Naive B cell (primary cell): ENCODE measurements at regions not wholly inside any gene's neighbourhood (a gene's known extent, or its start where the extent isn't known, plus 50 kb on each side); places are given as distances from the start of the nearest gene placed in this dataset.
"Not testable (repeated sequence)": the region's sequence is repeated elsewhere in the genome, so short reads cannot be mapped to it uniquely, and the experiment has no call there.

Experiments used
- ATAC-seq, 2 donors: fragments of 150-1000 bp; cut with Tn5 transposase; 2 replicates each; pipeline ENCODE4 v1.10.0; 2021; ENCODE audit warnings: low read depth in 2 of 2, mild to moderate bottlenecking in 2 of 2, moderate library complexity in 2 of 2
- DNase-seq: peaks from one replicate; pipeline ENCODE4 v3.0.0; 2022
- H3K27ac Mint-ChIP-seq, 6 donors: one replicate each; pipeline ENCODE4 v1.8.0; 2020 to 2022; ENCODE audit warnings: mild to moderate bottlenecking in 6 of 6, mixed read lengths in 6 of 6, moderate library complexity in 5 of 6, inconsistent platforms in 2 of 6
- H3K27me3 Mint-ChIP-seq, 3 donors: one replicate each; pipeline ENCODE4 v1.8.0; 2021 to 2022; ENCODE audit warnings: mixed read lengths in 3 of 3, mild to moderate bottlenecking in 1 of 3
- H3K36me3 Mint-ChIP-seq, 2 donors: one replicate each; pipeline ENCODE4 v1.8.0; 2020 to 2022; ENCODE audit warnings: mixed read lengths in 2 of 2, inconsistent platforms in 1 of 2, mild to moderate bottlenecking in 1 of 2
- H3K4me1 Mint-ChIP-seq, 3 donors: one replicate each; pipeline ENCODE4 v1.8.0; 2020 to 2022; ENCODE audit warnings: mixed read lengths in 3 of 3, inconsistent platforms in 1 of 3, mild to moderate bottlenecking in 1 of 3, moderate library complexity in 1 of 3
- H3K4me3 Mint-ChIP-seq, 8 donors: one replicate each; pipeline ENCODE4 v1.8.0; 2020 to 2022; ENCODE audit warnings: mild to moderate bottlenecking in 8 of 8, mixed read lengths in 8 of 8, moderate library complexity in 8 of 8, inconsistent platforms in 2 of 8
- H3K9me3 Mint-ChIP-seq, 7 donors: one replicate each; pipeline ENCODE4 v1.8.0; 2020 to 2022; ENCODE audit warnings: mixed read lengths in 7 of 7, mild to moderate bottlenecking in 5 of 7, inconsistent platforms in 2 of 7, moderate library complexity in 1 of 7

GRCh38 chr3:94794563-94794962, 731.7 kb downstream of the NSUN3 start:
- Mint-ChIP-seq H3K27ac (no peak overlapping the region), H3K36me3 (no peaks in the 10 kb centered on the region), H3K9me3 (peaks cover 0 to 8% (median 4%) of the 10 kb centered on the region in 7 donors), H3K4me3 (no peak overlapping the region), H3K27me3 (no peaks in the 10 kb centered on the region), H3K4me1 (no peaks in the 10 kb centered on the region)
- DNase-seq: no peak
- no peak for ATAC-seq

- DNase-seq (no peak), ATAC-seq (no peak)
- Mint-ChIP-seq H3K9me3 (peaks cover 0 to 8% (median 0%) of the 10 kb centered on the region in 7 donors), H3K27ac (no peak overlapping the region), H3K27me3 (no peaks in the 10 kb centered on the region), H3K4me3 (no peak overlapping the region), H3K36me3 (no peaks in the 10 kb centered on the region), H3K4me1 (no peaks in the 10 kb centered on the region)
Observed at GRCh38 chr3:94799420-94800060, 736.7 kb downstream of the NSUN3 start.

GRCh38 chr3:94811836-94812235, 749.0 kb downstream of the NSUN3 start:
- Mint-ChIP-seq H3K4me3 (no peak overlapping the region), H3K27ac (no peak overlapping the region), H3K9me3 (peaks cover 0 to 6% (median 1%) of the 10 kb centered on the region in 7 donors), H3K36me3 (no peaks in the 10 kb centered on the region), H3K27me3 (no peaks in the 10 kb centered on the region), H3K4me1 (no peaks in the 10 kb centered on the region)
- no peak for ATAC-seq
- DNase-seq: no peak

- ATAC-seq (no peak), DNase-seq (no peak)
- no peak overlapping the region for H3K27ac Mint-ChIP-seq
- H3K4me1 Mint-ChIP-seq: no peaks in the 10 kb centered on the region
- H3K4me3 Mint-ChIP-seq: no peak overlapping the region
- no peaks in the 10 kb centered on the region for H3K36me3 Mint-ChIP-seq
- H3K9me3 Mint-ChIP-seq: peaks cover 0 to 5% (median 2%) of the 10 kb centered on the region in 7 donors
- H3K27me3 Mint-ChIP-seq: no peaks in the 10 kb centered on the region
Observed at GRCh38 chr3:94821241-94821640, 758.4 kb downstream of the NSUN3 start.

GRCh38 chr3:94822298-94822697, 759.4 kb downstream of the NSUN3 start:
- H3K27ac Mint-ChIP-seq: no peak overlapping the region
- ATAC-seq (no peak), DNase-seq (no peak)
- H3K9me3 Mint-ChIP-seq: peaks cover 0 to 5% (median 2%) of the 10 kb centered on the region in 7 donors
- no peaks in the 10 kb centered on the region for H3K27me3 Mint-ChIP-seq
- H3K36me3 Mint-ChIP-seq: no peaks in the 10 kb centered on the region
- H3K4me3 Mint-ChIP-seq: no peak overlapping the region
- H3K4me1 Mint-ChIP-seq: no peaks in the 10 kb centered on the region

- not testable (repeated sequence) for H3K36me3 Mint-ChIP-seq, ATAC-seq, H3K4me1 Mint-ChIP-seq, H3K27me3 Mint-ChIP-seq, H3K4me3 Mint-ChIP-seq, DNase-seq, H3K9me3 Mint-ChIP-seq, H3K27ac Mint-ChIP-seq
Observed at GRCh38 chr3:94846251-94846650, 783.4 kb downstream of the NSUN3 start.

GRCh38 chr3:94862703-94863102, 799.8 kb downstream of the NSUN3 start:
- H3K27ac Mint-ChIP-seq: no peak overlapping the region
- no peaks in the 10 kb centered on the region for H3K4me1 Mint-ChIP-seq
- DNase-seq (no peak), ATAC-seq (no peak)
- peaks cover 0 to 4% of the 10 kb centered on the region in 2 donors for H3K36me3 Mint-ChIP-seq
- H3K9me3 Mint-ChIP-seq: peaks cover 0 to 64% (median 24%) of the 10 kb centered on the region in 7 donors
- H3K27me3 Mint-ChIP-seq: no peaks in the 10 kb centered on the region
- no peak overlapping the region for H3K4me3 Mint-ChIP-seq

GRCh38 chr3:94869059-94869547, 806.2 kb downstream of the NSUN3 start:
- no peaks in the 10 kb centered on the region for H3K4me1 Mint-ChIP-seq
- no peak for ATAC-seq

GRCh38 chr3:94873751-94874150, 810.9 kb downstream of the NSUN3 start:
- Mint-ChIP-seq H3K4me3 (no peak overlapping the region), H3K36me3 (no peaks in the 10 kb centered on the region), H3K4me1 (no peaks in the 10 kb centered on the region), H3K27me3 (no peaks in the 10 kb centered on the region), H3K27ac (no peak overlapping the region), H3K9me3 (peaks cover 0 to 3% (median 0%) of the 10 kb centered on the region in 7 donors)
- ATAC-seq: no peak
- DNase-seq: no peak

More at GRCh38 chr3:94869059-94869547, 806.2 kb downstream of the NSUN3 start:
- peaks cover 0 to 19% (median 11%) of the 10 kb centered on the region in 7 donors for H3K9me3 Mint-ChIP-seq
- H3K27ac Mint-ChIP-seq: no peak overlapping the region
- H3K4me3 Mint-ChIP-seq: no peak overlapping the region
- no peaks in the 10 kb centered on the region for H3K36me3 Mint-ChIP-seq
- H3K27me3 Mint-ChIP-seq: no peaks in the 10 kb centered on the region
- no peak for DNase-seq

GRCh38 chr3:94875149-94875548, 812.3 kb downstream of the NSUN3 start:
- H3K36me3 Mint-ChIP-seq: no peaks in the 10 kb centered on the region
- ATAC-seq: no peak
- DNase-seq: no peak
- H3K9me3 Mint-ChIP-seq: peaks cover 0 to 3% (median 0%) of the 10 kb centered on the region in 7 donors
- H3K4me3 Mint-ChIP-seq: no peak overlapping the region
- no peaks in the 10 kb centered on the region for H3K4me1 Mint-ChIP-seq
- H3K27me3 Mint-ChIP-seq: no peaks in the 10 kb centered on the region
- H3K27ac Mint-ChIP-seq: no peak overlapping the region

GRCh38 chr3:94887065-94887464, 824.2 kb downstream of the NSUN3 start:
- Mint-ChIP-seq H3K4me1 (no peaks in the 10 kb centered on the region), H3K27ac (no peak overlapping the region), H3K9me3 (peaks cover 0 to 11% (median 2%) of the 10 kb centered on the region in 7 donors), H3K36me3 (no peaks in the 10 kb centered on the region), H3K4me3 (no peak overlapping the region), H3K27me3 (no peaks in the 10 kb centered on the region)
- no peak for ATAC-seq
- no peak for DNase-seq

- Mint-ChIP-seq H3K27me3 (no peaks in the 10 kb centered on the region), H3K4me3 (no peak overlapping the region), H3K9me3 (peaks cover 0 to 5% (median 3%) of the 10 kb centered on the region in 7 donors), H3K4me1 (no peaks in the 10 kb centered on the region), H3K36me3 (no peaks in the 10 kb centered on the region), H3K27ac (no peak overlapping the region)
- no peak for DNase-seq
- no peak for ATAC-seq
Observed at GRCh38 chr3:94896994-94897393, 834.1 kb downstream of the NSUN3 start.

GRCh38 chr3:94904156-94904674, 841.4 kb downstream of the NSUN3 start:
- H3K27me3 Mint-ChIP-seq: no peaks in the 10 kb centered on the region
- H3K36me3 Mint-ChIP-seq: no peaks in the 10 kb centered on the region
- H3K9me3 Mint-ChIP-seq: peaks cover 0 to 5% (median under 1%) of the 10 kb centered on the region in 7 donors
- DNase-seq: no peak
- H3K27ac Mint-ChIP-seq: no peak overlapping the region
- no peaks in the 10 kb centered on the region for H3K4me1 Mint-ChIP-seq
- ATAC-seq: no peak
- H3K4me3 Mint-ChIP-seq: no peak overlapping the region

GRCh38 chr3:94909726-94910125, 846.9 kb downstream of the NSUN3 start:
- no peaks in the 10 kb centered on the region for H3K27me3 Mint-ChIP-seq
- peaks cover 0 to 6% (median 2%) of the 10 kb centered on the region in 7 donors for H3K9me3 Mint-ChIP-seq
- no peak for ATAC-seq
- DNase-seq: no peak
- no peak overlapping the region for H3K27ac Mint-ChIP-seq
- H3K36me3 Mint-ChIP-seq: no peaks in the 10 kb centered on the region
- H3K4me3 Mint-ChIP-seq: no peak overlapping the region
- H3K4me1 Mint-ChIP-seq: no peaks in the 10 kb centered on the region
